Hepatocyte (in vitro differentiated cells): ENCODE measurements at regions not wholly inside any gene's neighbourhood (a gene's known extent, or its start where the extent isn't known, plus 50 kb on each side); places are given as distances from the start of the nearest gene placed in this dataset.

Source experiments
- DNase-seq: peaks from one replicate; pipeline ENCODE4 v3.0.0-alpha.2; 2016; ENCODE audit warnings: low spot score
- H2AFZ ChIP-seq: fragments of 200-600 bp; sonication (generic); 2 replicates; pipeline ENCODE4 v1.6.0; 2016; ENCODE audit warnings: antibody characterized with exemption, mild to moderate bottlenecking
- H3K27ac ChIP-seq: fragments of 200-600 bp; sonication (generic); 2 replicates; pipeline ENCODE4 v1.5.1; 2016; ENCODE audit warnings: mild to moderate bottlenecking
- H3K27me3 ChIP-seq: fragments of 200-600 bp; sonication (generic); 2 replicates; pipeline ENCODE4 v1.6.1; 2016
- H3K36me3 ChIP-seq: fragments of 200-600 bp; sonication (generic); replicated peaks from 2 replicates; pipeline ENCODE4 v1.5.1; 2016; ENCODE audit warnings: low read depth; ENCODE audit not compliant: insufficient read depth
- H3K4me1 ChIP-seq: fragments of 200-600 bp; sonication (generic); 2 replicates; pipeline ENCODE4 v1.5.1; 2016; ENCODE audit warnings: mild to moderate bottlenecking, moderate library complexity; ENCODE audit not compliant: insufficient read depth
- H3K4me2 ChIP-seq: fragments of 200-600 bp; sonication (generic); 2 replicates; pipeline ENCODE4 v1.6.0; 2016
- H3K4me3 ChIP-seq: fragments of 200-600 bp; sonication (generic); 2 replicates; pipeline ENCODE4 v1.5.1; 2016; ENCODE audit warnings: mild to moderate bottlenecking
- H3K79me2 ChIP-seq: fragments of 200-600 bp; sonication (generic); 2 replicates; pipeline ENCODE4 v1.6.0; 2017; ENCODE audit warnings: mild to moderate bottlenecking
- H3K9me2 ChIP-seq: fragments of 200-600 bp; sonication (generic); replicated peaks from 2 replicates; pipeline ENCODE4 v1.6.0; 2017; ENCODE audit warnings: mild to moderate bottlenecking; ENCODE audit not compliant: insufficient read depth
- H3K9me3 ChIP-seq: fragments of 200-600 bp; sonication (generic); 2 replicates; pipeline ENCODE4 v1.5.1; 2016; ENCODE audit warnings: low read depth, mild to moderate bottlenecking
- H4K20me1 ChIP-seq: fragments of 200-600 bp; sonication (generic); 2 replicates; pipeline ENCODE4 v1.6.0; 2016; ENCODE audit warnings: mild to moderate bottlenecking; ENCODE audit not compliant: insufficient read depth, poor library complexity, severe bottlenecking
- EZH2 ChIP-seq: fragments of 200-600 bp; sonication (generic); IDR thresholded peaks from 2 replicates; pipeline ENCODE4 v1.6.1; 2016; ENCODE audit warnings: antibody characterized with exemption, mild to moderate bottlenecking, borderline replicate concordance
- EZH2phosphoT487 ChIP-seq: fragments of 200-600 bp; sonication (generic); IDR thresholded peaks from one replicate; pipeline ENCODE4 v1.6.1; 2018; ENCODE audit warnings: antibody characterized with exemption, mild to moderate bottlenecking, low read depth, moderate library complexity; ENCODE audit not compliant: unreplicated experiment, severe bottlenecking
- WGBS: methylation state at CpG from one replicate; pipeline ENCODE4 v1.1.6; 2016; ENCODE audit warnings: low lambda C conversion rate; ENCODE audit errors: missing lambda C conversion rate; 5-methylcytosine and 5-hydroxymethylcytosine counted together
- TF ChIP-seq, protein P1 (sequence below): fragments of 200-600 bp; sonication (generic); IDR thresholded peaks from 2 replicates; pipeline ENCODE4 v1.5.1; 2016; ENCODE audit warnings: antibody characterized with exemption, mild to moderate bottlenecking; ENCODE audit not compliant: poor library complexity

DNA sequence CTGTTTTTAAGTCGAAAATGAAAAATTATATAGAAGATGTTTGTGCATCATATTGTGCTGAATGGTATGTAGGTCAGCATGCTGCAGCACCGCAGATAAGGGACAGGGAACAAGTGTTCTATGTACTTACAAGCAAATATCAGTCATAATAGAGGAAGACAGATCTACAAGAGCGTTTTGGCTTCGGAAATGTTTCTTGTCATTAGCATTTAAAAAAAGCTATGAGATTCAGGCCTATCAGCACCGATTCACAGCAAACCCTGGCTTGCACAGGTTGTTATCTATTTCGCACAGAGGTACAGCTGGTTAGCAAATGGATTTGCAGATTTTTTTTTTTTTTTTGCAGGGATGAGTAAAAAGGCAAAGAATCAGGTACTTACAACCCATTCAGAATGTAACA lies 204.2 kb upstream of the TBC1D5 start:
- TF ChIP-seq, protein P1, sequence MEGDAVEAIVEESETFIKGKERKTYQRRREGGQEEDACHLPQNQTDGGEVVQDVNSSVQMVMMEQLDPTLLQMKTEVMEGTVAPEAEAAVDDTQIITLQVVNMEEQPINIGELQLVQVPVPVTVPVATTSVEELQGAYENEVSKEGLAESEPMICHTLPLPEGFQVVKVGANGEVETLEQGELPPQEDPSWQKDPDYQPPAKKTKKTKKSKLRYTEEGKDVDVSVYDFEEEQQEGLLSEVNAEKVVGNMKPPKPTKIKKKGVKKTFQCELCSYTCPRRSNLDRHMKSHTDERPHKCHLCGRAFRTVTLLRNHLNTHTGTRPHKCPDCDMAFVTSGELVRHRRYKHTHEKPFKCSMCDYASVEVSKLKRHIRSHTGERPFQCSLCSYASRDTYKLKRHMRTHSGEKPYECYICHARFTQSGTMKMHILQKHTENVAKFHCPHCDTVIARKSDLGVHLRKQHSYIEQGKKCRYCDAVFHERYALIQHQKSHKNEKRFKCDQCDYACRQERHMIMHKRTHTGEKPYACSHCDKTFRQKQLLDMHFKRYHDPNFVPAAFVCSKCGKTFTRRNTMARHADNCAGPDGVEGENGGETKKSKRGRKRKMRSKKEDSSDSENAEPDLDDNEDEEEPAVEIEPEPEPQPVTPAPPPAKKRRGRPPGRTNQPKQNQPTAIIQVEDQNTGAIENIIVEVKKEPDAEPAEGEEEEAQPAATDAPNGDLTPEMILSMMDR: no peak
- no peak for TF ChIP-seq EZH2
- no peak for TF ChIP-seq EZH2phosphoT487
- 88% methylated on average over 6 of the region's 6 CpGs for WGBS
- H2AFZ ChIP-seq: no peak overlapping the region

DNA sequence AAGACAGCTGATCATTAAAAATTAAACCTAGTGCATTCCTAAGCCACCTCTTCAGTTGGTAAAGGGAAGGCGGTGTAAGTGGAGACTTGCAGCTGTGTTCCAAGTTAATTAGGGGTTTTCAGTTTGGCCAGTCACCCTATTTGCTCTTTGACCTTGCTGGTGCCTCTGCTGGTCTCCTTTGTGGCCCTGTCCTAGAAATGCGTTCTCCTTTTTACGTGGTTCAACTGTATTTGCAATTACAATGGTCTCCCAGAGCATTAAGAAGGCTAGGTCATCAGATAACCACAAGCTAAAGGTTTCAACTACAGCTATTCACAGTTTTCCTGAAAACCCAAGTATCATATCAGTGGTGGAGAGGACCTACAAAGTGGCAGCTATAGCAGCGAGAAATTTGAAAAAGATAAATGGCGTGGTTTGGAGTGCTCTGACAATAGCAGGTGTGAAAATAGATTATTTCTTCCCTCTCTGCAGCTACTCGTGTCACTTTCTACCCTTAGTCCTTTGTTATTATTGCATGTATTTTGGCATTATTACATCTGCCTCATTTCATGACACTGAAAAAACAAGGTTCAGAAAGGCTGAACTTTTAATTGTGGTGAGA lies 203.5 kb upstream of the TBC1D5 start:
- no peak for TF ChIP-seq EZH2phosphoT487
- no peak for DNase-seq
- Histone ChIP-seq H3K4me3 (no peak overlapping the region), H3K27ac (no peak overlapping the region), H3K36me3 (no peaks in the 10 kb centered on the region), H3K9me2 (no peaks in the 10 kb centered on the region), H4K20me1 (no peaks in the 10 kb centered on the region), H3K79me2 (no peaks in the 10 kb centered on the region), H3K4me2 (no peak overlapping the region), H3K4me1 (no peaks in the 10 kb centered on the region), H2AFZ (no peak overlapping the region), H3K9me3 (no peaks in the 10 kb centered on the region), H3K27me3 (no peaks in the 10 kb centered on the region)
- WGBS: 67% methylated on average over 6 of the region's 6 CpGs

More for the DNA sequence above, 204.2 kb upstream of the TBC1D5 start:
- no peaks in the 10 kb centered on the region for H3K9me3 ChIP-seq
- H4K20me1 ChIP-seq: no peaks in the 10 kb centered on the region
- DNase-seq: no peak
- H3K36me3 ChIP-seq: no peaks in the 10 kb centered on the region
- no peaks in the 10 kb centered on the region for H3K27me3 ChIP-seq
- no peaks in the 10 kb centered on the region for H3K9me2 ChIP-seq
- no peak overlapping the region for H3K27ac ChIP-seq
- no peaks in the 10 kb centered on the region for H3K4me1 ChIP-seq
- no peak overlapping the region for H3K4me3 ChIP-seq
- no peaks in the 10 kb centered on the region for H3K79me2 ChIP-seq
- no peak overlapping the region for H3K4me2 ChIP-seq

DNA sequence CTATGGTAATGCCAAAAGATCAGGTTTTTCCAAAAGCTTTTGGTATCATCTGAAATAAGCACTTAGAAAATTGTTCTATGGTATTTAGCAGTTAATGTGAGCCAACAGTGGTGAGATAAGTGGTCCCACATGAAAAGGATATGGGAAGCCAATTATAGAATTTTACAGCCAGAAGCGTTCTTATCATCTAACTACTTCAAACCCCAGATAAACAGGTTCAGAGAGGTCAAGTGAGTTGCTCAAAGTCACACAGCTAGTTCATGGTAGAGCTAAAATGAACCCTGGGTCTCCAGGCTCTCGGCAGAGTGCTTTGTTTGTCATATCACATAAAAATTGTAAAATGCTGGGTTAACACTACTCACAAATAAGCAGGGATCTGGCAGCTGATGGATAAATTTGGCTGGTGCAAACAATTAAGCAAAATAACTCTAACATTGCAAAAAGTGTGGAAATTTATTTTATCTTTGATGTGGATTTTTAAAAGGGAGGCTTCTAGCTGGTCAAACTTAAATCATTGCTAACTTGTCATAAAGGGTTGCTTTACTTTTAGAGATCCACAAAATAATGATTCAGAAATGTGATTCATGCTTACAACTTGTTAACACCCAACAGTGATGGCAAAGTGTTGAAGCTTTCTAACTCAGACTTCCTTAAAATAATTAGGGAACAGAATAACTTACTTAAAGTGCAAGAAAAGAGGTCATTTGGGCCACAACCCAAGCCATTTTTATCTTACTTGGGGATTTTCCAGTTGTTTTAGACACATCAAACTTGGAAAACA lies 202.8 kb upstream of the TBC1D5 start:
- no peaks in the 10 kb centered on the region for H3K27me3 ChIP-seq
- H3K4me2 ChIP-seq: no peak overlapping the region
- H3K4me1 ChIP-seq: no peaks in the 10 kb centered on the region
- H3K9me2 ChIP-seq: no peaks in the 10 kb centered on the region
- no peak overlapping the region for H3K27ac ChIP-seq
- H3K79me2 ChIP-seq: no peaks in the 10 kb centered on the region
- DNase-seq: no peak
- H2AFZ ChIP-seq: no peak overlapping the region
- no peak overlapping the region for H3K4me3 ChIP-seq
- 32% methylated on average over 2 of the region's 2 CpGs for WGBS
- H3K9me3 ChIP-seq: no peaks in the 10 kb centered on the region
- no peaks in the 10 kb centered on the region for H3K36me3 ChIP-seq
- no peak for TF ChIP-seq EZH2
- H4K20me1 ChIP-seq: no peaks in the 10 kb centered on the region

DNA sequence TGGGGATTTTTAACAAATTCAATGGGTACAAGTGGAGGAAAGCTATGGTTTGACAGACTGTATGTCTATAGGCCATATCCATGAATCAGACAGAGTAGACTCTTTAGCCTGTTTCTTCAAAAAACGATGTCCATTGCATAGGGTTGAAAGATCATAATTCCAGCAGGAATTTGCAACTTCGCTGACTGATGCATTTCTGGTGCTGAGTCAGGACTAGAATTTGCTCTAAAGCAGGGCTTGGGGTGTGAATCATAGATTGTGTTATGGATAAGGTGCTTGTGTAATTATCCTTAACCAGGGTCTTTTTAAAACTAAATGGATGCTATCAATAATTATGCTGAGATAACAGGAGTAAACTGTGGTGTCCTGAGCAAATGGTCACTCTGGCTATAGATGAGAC lies 200.4 kb upstream of the TBC1D5 start:
- H3K27me3 ChIP-seq: no peaks in the 10 kb centered on the region
- TF ChIP-seq EZH2phosphoT487 (no peak), EZH2 (no peak)
- TF ChIP-seq, protein P1: no peak
- no peaks in the 10 kb centered on the region for H3K36me3 ChIP-seq
- no peak overlapping the region for H2AFZ ChIP-seq
- H3K27ac ChIP-seq: no peak overlapping the region
- H3K9me2 ChIP-seq: no peaks in the 10 kb centered on the region
- no peaks in the 10 kb centered on the region for H3K79me2 ChIP-seq
- no peak overlapping the region for H3K4me3 ChIP-seq
- no peaks in the 10 kb centered on the region for H4K20me1 ChIP-seq
- peak; percentile 16 for DNase-seq
- H3K4me1 ChIP-seq: no peaks in the 10 kb centered on the region
- 75% methylated on average over 2 of the region's 2 CpGs for WGBS
- no peaks in the 10 kb centered on the region for H3K9me3 ChIP-seq
- H3K4me2 ChIP-seq: no peak overlapping the region
